Mesodermal cell (in vitro differentiated cells): ENCODE measurements at regions not wholly inside any gene's neighbourhood (a gene's known extent, or its start where the extent isn't known, plus 50 kb on each side); places are given as distances from the start of the nearest gene placed in this dataset.

Source experiments
- H3K27ac ChIP-seq: 2 replicates; pipeline ENCODE4 v1.7.0; 2013; ENCODE audit warnings: mild to moderate bottlenecking, low read depth, low read length, moderate library complexity; ENCODE audit not compliant: severe bottlenecking
- H3K36me3 ChIP-seq: 2 replicates; pipeline ENCODE4 v1.7.1; 2013; ENCODE audit warnings: mild to moderate bottlenecking, low read length, moderate library complexity; ENCODE audit not compliant: control insufficient read depth, insufficient read depth
- H3K4me1 ChIP-seq: one replicate; pipeline ENCODE4 v1.7.1; 2013; ENCODE audit warnings: mild to moderate bottlenecking, low read length; ENCODE audit not compliant: insufficient read depth, control insufficient read depth, poor library complexity, severe bottlenecking
- H3K4me3 ChIP-seq: 2 replicates; pipeline ENCODE4 v1.7.0; 2013; ENCODE audit warnings: low read length, control low read depth, mild to moderate bottlenecking; ENCODE audit not compliant: insufficient read depth, poor library complexity, severe bottlenecking; ENCODE audit errors: extremely low read depth
- H3K9me3 ChIP-seq: 2 replicates; pipeline ENCODE4 v1.7.1; 2013; ENCODE audit warnings: mild to moderate bottlenecking, low read length, moderate library complexity; ENCODE audit not compliant: control insufficient read depth
- WGBS, 2 experiments: methylation state at CpG; one replicate each; pipeline ENCODE4 v1.1.5; 2013; ENCODE audit warnings: missing lambda C conversion rate in 2 of 2; ENCODE audit not compliant: insufficient coverage in 2 of 2; 5-methylcytosine and 5-hydroxymethylcytosine counted together

GRCh38 chr15:35880896-35881295, 334.9 kb upstream of the DPH6 start:
- Histone ChIP-seq H3K27ac (no peak overlapping the region), H3K36me3 (no peaks in the 10 kb centered on the region), H3K4me3 (no peak overlapping the region), H3K4me1 (no peaks in the 10 kb centered on the region), H3K9me3 (no peaks in the 10 kb centered on the region)
- 100% methylated on average over 1 of the region's 3 CpGs; no CpG with 5 or more reads in 1 of the 2 experiments for WGBS, 2 experiments

GRCh38 chr15:35885870-35886269, 339.9 kb upstream of the DPH6 start:
- H3K9me3 ChIP-seq, result no peaks in the 10 kb centered on the region
- no peak overlapping the region for H3K27ac ChIP-seq
- no peak overlapping the region for H3K4me3 ChIP-seq
- no peaks in the 10 kb centered on the region for H3K36me3 ChIP-seq
- WGBS, 2 experiments, result no CpG with 5 or more reads among the region's 1 CpG
- no peaks in the 10 kb centered on the region for H3K4me1 ChIP-seq

- H3K9me3 ChIP-seq, result no peaks in the 10 kb centered on the region
- H3K27ac ChIP-seq, result no peak overlapping the region
- no peak overlapping the region for H3K4me3 ChIP-seq
- no peaks in the 10 kb centered on the region for H3K36me3 ChIP-seq
- H3K4me1 ChIP-seq, result no peaks in the 10 kb centered on the region
Observed at GRCh38 chr15:35886765-35887164, 340.8 kb upstream of the DPH6 start.

GRCh38 chr15:35888815-35889214, 342.9 kb upstream of the DPH6 start:
- no peaks in the 10 kb centered on the region for H3K36me3 ChIP-seq
- WGBS, 2 experiments, result no CpG with 5 or more reads among the region's 1 CpG
- H3K4me3 ChIP-seq, result no peak overlapping the region
- no peaks in the 10 kb centered on the region for H3K9me3 ChIP-seq
- H3K27ac ChIP-seq, result no peak overlapping the region
- H3K4me1 ChIP-seq, result no peaks in the 10 kb centered on the region

GRCh38 chr15:35907511-35907910, 361.5 kb upstream of the DPH6 start:
- Histone ChIP-seq H3K4me1 (no peaks in the 10 kb centered on the region), H3K4me3 (no peak overlapping the region), H3K9me3 (no peaks in the 10 kb centered on the region), H3K27ac (no peak overlapping the region), H3K36me3 (no peaks in the 10 kb centered on the region)
- 87 to 93% methylated on average over 3 of the region's 3 CpGs for WGBS, 2 experiments

GRCh38 chr15:35909414-35909813, 363.4 kb upstream of the DPH6 start:
- Histone ChIP-seq H3K4me3 (no peak overlapping the region), H3K36me3 (no peaks in the 10 kb centered on the region), H3K27ac (no peak overlapping the region), H3K9me3 (no peaks in the 10 kb centered on the region), H3K4me1 (no peaks in the 10 kb centered on the region)
- no CpG with 5 or more reads among the region's 3 CpGs for WGBS, 2 experiments

- WGBS, 2 experiments, result no CpG with 5 or more reads among the region's 2 CpGs
- H3K27ac ChIP-seq, result no peak overlapping the region
- H3K4me1 ChIP-seq, result no peaks in the 10 kb centered on the region
- no peaks in the 10 kb centered on the region for H3K9me3 ChIP-seq
- H3K4me3 ChIP-seq, result no peak overlapping the region
- no peaks in the 10 kb centered on the region for H3K36me3 ChIP-seq
Observed at GRCh38 chr15:35910227-35910626, 364.3 kb upstream of the DPH6 start.

- Histone ChIP-seq H3K4me3 (no peak overlapping the region), H3K4me1 (no peaks in the 10 kb centered on the region), H3K9me3 (no peaks in the 10 kb centered on the region), H3K36me3 (no peaks in the 10 kb centered on the region), H3K27ac (no peak overlapping the region)
- no CpG with 5 or more reads among the region's 2 CpGs for WGBS, 2 experiments
Observed at GRCh38 chr15:35911052-35911777, 365.2 kb upstream of the DPH6 start.

- H3K4me1 ChIP-seq, result no peaks in the 10 kb centered on the region
- H3K27ac ChIP-seq, result no peak overlapping the region
- H3K36me3 ChIP-seq, result no peaks in the 10 kb centered on the region
- no peak overlapping the region for H3K4me3 ChIP-seq
- H3K9me3 ChIP-seq, result no peaks in the 10 kb centered on the region
- WGBS, 2 experiments, result 83 to 100% methylated on average over 1 of the region's 2 CpGs
Observed at GRCh38 chr15:35912196-35912595, 366.2 kb upstream of the DPH6 start.

GRCh38 chr15:35914573-35914972, 368.6 kb upstream of the DPH6 start:
- no CpG with 5 or more reads among the region's 2 CpGs for WGBS, 2 experiments
- Histone ChIP-seq H3K4me3 (no peak overlapping the region), H3K4me1 (no peaks in the 10 kb centered on the region), H3K9me3 (no peaks in the 10 kb centered on the region), H3K27ac (no peak overlapping the region), H3K36me3 (no peaks in the 10 kb centered on the region)

GRCh38 chr15:35921046-35921445, 375.1 kb upstream of the DPH6 start:
- Histone ChIP-seq H3K9me3 (no peaks in the 10 kb centered on the region), H3K4me3 (no peak overlapping the region), H3K27ac (no peak overlapping the region), H3K36me3 (no peaks in the 10 kb centered on the region), H3K4me1 (no peaks in the 10 kb centered on the region)
